Fibroblast of villous mesenchyme (primary cell): ENCODE measurements at regions not wholly inside any gene's neighbourhood (a gene's known extent, or its start where the extent isn't known, plus 50 kb on each side); places are given as distances from the start of the nearest gene placed in this dataset.

Source experiments
- DNase-seq: peaks from one replicate; pipeline ENCODE4 v3.0.0-alpha.2; 2010; ENCODE audit warnings: low read depth
- H3K4me3 ChIP-seq: 2 replicates; pipeline ENCODE4 v1.5.1; 2011; ENCODE audit warnings: low read depth, mild to moderate bottlenecking, low read length
- CTCF ChIP-seq: IDR thresholded peaks from 2 replicates; pipeline ENCODE4 v1.5.1; 2012; ENCODE audit warnings: low read depth, mild to moderate bottlenecking, low read length; ENCODE audit not compliant: insufficient read depth

GRCh38 chr4:71864380-71864779 is 80.5 kb upstream of the GC start:
- DNase-seq = no peak
- no peak overlapping the region for H3K4me3 ChIP-seq
- no peak for TF ChIP-seq CTCF

DNA sequence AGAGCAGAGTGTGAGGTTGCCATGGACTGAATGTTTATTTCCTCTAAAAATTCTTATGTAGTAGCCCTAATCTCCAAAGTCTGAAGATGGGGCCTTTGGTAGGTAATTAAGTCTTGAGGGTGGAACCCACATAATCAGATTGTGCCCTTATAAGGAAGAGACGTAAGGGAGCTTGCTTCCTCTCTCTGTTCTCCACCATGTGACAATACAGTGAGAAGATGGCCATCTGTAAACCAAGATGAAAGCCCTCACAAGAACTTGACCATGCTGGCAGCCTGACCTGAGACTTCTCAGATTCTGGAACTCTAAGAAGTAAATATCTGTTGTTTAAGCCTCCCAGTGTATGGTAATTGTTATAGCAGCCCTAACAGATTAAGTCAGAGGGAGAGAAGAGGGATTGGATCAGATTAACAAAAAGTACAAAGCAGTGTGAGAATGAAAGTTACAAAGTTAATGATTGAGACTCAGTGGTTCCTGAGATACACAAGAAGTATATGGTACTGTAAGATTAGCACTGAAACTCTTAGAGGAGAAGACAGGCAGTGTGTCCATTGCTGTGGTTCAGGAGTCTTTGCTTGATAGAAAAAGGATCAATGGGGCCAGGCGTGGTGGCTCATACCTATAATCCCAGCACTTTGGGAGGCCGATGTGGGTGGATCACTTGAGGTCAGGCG is 82.5 kb upstream of the GC start:
- no peak overlapping the region for H3K4me3 ChIP-seq
- TF ChIP-seq CTCF = no peak
- no peak for DNase-seq

DNA sequence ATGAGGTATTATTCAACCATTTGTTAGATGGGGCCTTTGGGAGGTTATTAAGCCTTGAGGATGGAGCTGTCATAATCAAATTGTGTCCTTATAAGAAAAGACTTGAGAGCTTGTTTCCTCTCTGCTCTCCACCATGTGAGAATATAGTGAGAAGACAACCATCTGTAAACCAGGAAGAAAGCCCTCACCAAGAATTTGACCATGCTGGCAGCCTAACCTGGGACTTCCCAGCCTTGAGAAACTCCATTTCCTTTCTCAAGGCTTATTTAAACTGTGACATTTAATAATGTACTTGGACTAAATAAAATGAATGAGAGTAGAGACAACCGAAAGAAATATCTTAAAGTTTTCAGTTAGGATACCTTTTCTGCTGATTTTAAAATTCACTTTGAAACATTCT is 83.7 kb upstream of the GC start:
- no peak for TF ChIP-seq CTCF
- DNase-seq = no peak
- no peak overlapping the region for H3K4me3 ChIP-seq

DNA sequence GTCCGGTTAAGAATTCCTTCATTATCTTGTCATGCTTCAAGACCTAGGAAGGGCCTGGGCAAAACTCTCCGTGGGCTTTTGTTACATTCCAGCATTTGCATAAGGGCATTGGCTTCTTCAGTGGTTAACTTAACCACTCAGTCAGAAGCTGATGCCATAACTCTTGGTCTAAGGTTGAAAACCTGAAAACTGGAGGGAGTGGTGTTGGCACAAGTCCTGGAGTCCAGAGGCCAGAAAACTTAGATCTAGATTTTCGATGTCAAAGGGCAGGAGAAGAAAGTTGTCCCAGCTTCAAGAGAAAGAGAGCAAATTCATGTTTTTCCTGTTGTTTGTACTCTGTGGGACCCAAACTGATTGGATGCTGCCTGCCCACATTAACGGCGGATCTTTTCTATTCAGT is 86.6 kb upstream of the GC start:
- no peak overlapping the region for H3K4me3 ChIP-seq
- no peak for DNase-seq
- no peak for TF ChIP-seq CTCF

DNA sequence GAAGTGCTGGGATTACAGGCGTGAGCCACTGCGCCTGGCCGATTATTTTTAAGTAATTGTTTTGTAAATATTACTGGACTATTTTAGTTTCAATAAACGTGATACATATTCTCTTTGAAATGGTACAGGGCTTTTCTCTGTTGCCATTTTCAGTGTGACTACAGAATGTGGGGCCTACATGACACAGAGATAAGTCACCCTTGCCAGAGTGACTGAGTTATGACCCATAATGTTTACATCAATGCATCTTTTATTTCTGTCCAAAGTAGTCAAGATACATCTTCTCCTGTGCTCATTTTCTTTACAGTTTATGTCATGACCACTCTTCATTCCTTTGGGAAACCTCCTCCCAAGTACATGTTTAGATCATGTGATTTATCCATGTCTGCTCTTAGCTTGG is 88.3 kb upstream of the GC start:
- no peak for DNase-seq
- no peak overlapping the region for H3K4me3 ChIP-seq
- TF ChIP-seq CTCF = no peak

DNA sequence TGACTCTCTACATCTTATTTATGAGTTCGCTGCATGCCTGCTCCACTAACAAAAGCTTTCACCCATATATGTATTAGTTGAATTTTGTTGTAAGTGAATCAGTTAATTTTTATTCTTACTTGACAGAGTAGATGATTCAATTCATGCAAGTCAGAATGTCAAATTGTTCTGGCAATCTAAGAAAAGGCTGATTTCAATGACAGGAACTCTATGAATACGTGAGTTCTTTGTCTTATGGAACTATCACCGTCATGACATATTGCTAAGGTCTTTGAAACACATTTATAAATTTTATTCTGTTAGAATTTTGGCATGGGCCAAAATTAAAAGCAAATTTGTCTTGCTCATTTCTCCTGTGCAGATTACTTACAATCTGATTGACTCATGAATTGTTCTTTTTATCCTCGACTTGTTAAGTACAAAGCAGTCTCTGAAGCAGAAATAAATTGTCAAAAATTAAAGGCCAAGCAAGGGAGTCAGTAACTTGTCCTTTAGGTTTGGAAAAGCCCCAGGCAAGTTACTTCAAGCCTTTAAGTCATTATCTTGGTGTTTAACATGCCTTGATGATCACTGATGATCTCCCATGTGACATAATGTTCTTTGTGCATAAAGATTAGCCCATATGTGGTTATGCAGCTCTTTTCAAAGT is 89.0 kb upstream of the GC start:
- TF ChIP-seq CTCF = no peak
- H3K4me3 ChIP-seq = no peak overlapping the region

DNA sequence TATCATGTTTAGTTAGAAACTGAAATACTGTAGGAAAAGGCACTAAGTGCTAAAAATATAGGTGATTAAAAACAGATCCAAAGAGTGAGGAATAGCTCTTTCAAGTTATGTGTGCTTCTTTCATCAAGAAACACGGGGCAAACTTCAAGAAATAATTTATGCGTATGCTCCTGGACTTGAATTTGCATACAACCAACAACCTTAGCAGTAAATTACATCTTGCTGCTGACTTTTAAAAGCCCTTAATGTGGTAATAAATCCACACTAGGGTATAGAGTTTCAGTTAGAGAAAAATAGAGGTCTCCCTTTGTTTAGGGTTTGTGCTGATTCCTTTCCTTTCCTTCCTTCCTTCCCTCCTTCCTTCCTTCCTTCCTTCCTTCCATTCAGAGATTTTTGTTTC is 94.5 kb upstream of the GC start:
- no peak for DNase-seq

More for the DNA sequence above, 89.0 kb upstream of the GC start:
- no peak for DNase-seq

More for the DNA sequence above, 94.5 kb upstream of the GC start:
- no peak for TF ChIP-seq CTCF
- no peak overlapping the region for H3K4me3 ChIP-seq
